CD14-positive monocyte (primary cell): ENCODE measurements at regions not wholly inside any gene's neighbourhood (a gene's known extent, or its start where the extent isn't known, plus 50 kb on each side); places are given as distances from the start of the nearest gene placed in this dataset.

ENCODE experiments used
- DNase-seq, 3 donors: peaks; one replicate each; pipeline ENCODE4 v3.0.0-alpha.2; 2011 to 2022
- H2AFZ ChIP-seq: 2 replicates; pipeline ENCODE4 v1.6.0; 2012; ENCODE audit warnings: mild to moderate bottlenecking, low read depth, low read length, inconsistent platforms; ENCODE audit not compliant: insufficient read depth, poor library complexity, severe bottlenecking
- H3K27ac ChIP-seq, 2 donors: 1 replicate in 1 of 2; 2 replicates in 1 of 2; pipeline ENCODE4 v1.5.1; 2012 to 2013; ENCODE audit warnings: low read length in 2 of 2, control low read depth in 1 of 2, inconsistent platforms in 1 of 2, low read depth in 1 of 2, mild to moderate bottlenecking in 1 of 2
- H3K27me3 ChIP-seq, 2 donors: one replicate each; pipeline versions ENCODE4 v1.6.0 to v1.6.1; 2011 to 2013; ENCODE audit warnings: low read length in 2 of 2; ENCODE audit not compliant: control insufficient read depth in 2 of 2, insufficient read depth in 2 of 2
- H3K36me3 ChIP-seq, 2 donors: replicated peaks in 1 of 2; 1 replicate in 1 of 2; 2 replicates in 1 of 2; pipeline versions ENCODE4 v1.5.1 to v1.6.1; 2012 to 2013; ENCODE audit warnings: low read length in 2 of 2, control low read depth in 1 of 2, inconsistent platforms in 1 of 2, mild to moderate bottlenecking in 1 of 2; ENCODE audit not compliant: insufficient read depth in 2 of 2, control insufficient read depth in 1 of 2
- H3K4me1 ChIP-seq, 2 donors: 1 replicate in 1 of 2; 2 replicates in 1 of 2; pipeline versions ENCODE4 v1.5.1 to v1.6.1; 2012 to 2013; ENCODE audit warnings: low read length in 2 of 2, control low read depth in 1 of 2, inconsistent platforms in 1 of 2, mild to moderate bottlenecking in 1 of 2, moderate library complexity in 1 of 2; ENCODE audit not compliant: insufficient read depth in 2 of 2, control insufficient read depth in 1 of 2
- H3K4me2 ChIP-seq: replicated peaks from 2 replicates; pipeline ENCODE3; 2012; ENCODE audit warnings: low read length, moderate library complexity, mild to moderate bottlenecking; ENCODE audit not compliant: poor library complexity, severe bottlenecking; ENCODE audit errors: extremely low read depth
- H3K4me3 ChIP-seq, 3 experiments: fragments of 200-600 bp in 1 of 3; sonication (generic) in 1 of 3; replicated peaks in 1 of 3; 1 replicate in 2 of 3; 2 replicates in 1 of 3; pipeline ENCODE4 v1.5.1; 2011 to 2013; ENCODE audit warnings: low read length in 3 of 3, mild to moderate bottlenecking in 3 of 3, control low read depth in 2 of 3, low read depth in 2 of 3, inconsistent platforms in 1 of 3, moderate library complexity in 1 of 3
- H3K79me2 ChIP-seq: 2 replicates; pipeline ENCODE4 v1.6.0; 2012; ENCODE audit warnings: mild to moderate bottlenecking, control low read depth, inconsistent platforms, low read length, moderate library complexity; ENCODE audit not compliant: insufficient read depth
- H3K9ac ChIP-seq: 2 replicates; pipeline ENCODE4 v1.6.0; 2017; ENCODE audit warnings: low read length, mild to moderate bottlenecking; ENCODE audit not compliant: insufficient read depth, poor library complexity, severe bottlenecking
- H3K9me3 ChIP-seq, 2 donors: replicated peaks in 1 of 2; 1 replicate in 1 of 2; 2 replicates in 1 of 2; pipeline versions ENCODE4 v1.5.1 to v1.6.1; 2012 to 2013; ENCODE audit warnings: low read length in 2 of 2, control low read depth in 1 of 2; ENCODE audit not compliant: control insufficient read depth in 1 of 2, insufficient read depth in 1 of 2
- H4K20me1 ChIP-seq: 2 replicates; pipeline ENCODE4 v1.6.0; 2012; ENCODE audit warnings: mild to moderate bottlenecking, low read length, control low read depth, moderate library complexity; ENCODE audit not compliant: insufficient read depth
- H3K27ac Mint-ChIP-seq, 7 donors: one replicate each; pipeline ENCODE4 v1.8.0; 2020; ENCODE audit warnings: mild to moderate bottlenecking in 7 of 7, mixed read lengths in 7 of 7, moderate library complexity in 6 of 7, inconsistent platforms in 2 of 7
- H3K27me3 Mint-ChIP-seq, 3 donors: one replicate each; pipeline ENCODE4 v1.8.0; 2021 to 2022; ENCODE audit warnings: low read depth in 3 of 3, mild to moderate bottlenecking in 3 of 3, mixed read lengths in 3 of 3, moderate library complexity in 3 of 3, inconsistent platforms in 1 of 3
- H3K36me3 Mint-ChIP-seq, 2 donors: one replicate each; pipeline ENCODE4 v1.8.0; 2020; ENCODE audit warnings: mixed read lengths in 2 of 2, inconsistent platforms in 1 of 2, mild to moderate bottlenecking in 1 of 2
- H3K4me1 Mint-ChIP-seq: one replicate; pipeline ENCODE4 v1.8.0; 2020; ENCODE audit warnings: mild to moderate bottlenecking, mixed read lengths
- H3K4me3 Mint-ChIP-seq, 2 donors: one replicate each; pipeline ENCODE4 v1.8.0; 2020; ENCODE audit warnings: mild to moderate bottlenecking in 2 of 2, mixed read lengths in 2 of 2, moderate library complexity in 1 of 2
- H3K9me3 Mint-ChIP-seq, 7 donors: one replicate each; pipeline ENCODE4 v1.8.0; 2020 to 2022; ENCODE audit warnings: mixed read lengths in 7 of 7, mild to moderate bottlenecking in 6 of 7, moderate library complexity in 6 of 7, inconsistent platforms in 2 of 7
- CTCF ChIP-seq: fragments of 200-600 bp; IDR thresholded peaks from one replicate; pipeline ENCODE4 v1.8.0; 2022; ENCODE audit warnings: antibody characterized with exemption, mild to moderate bottlenecking
- WGBS: methylation state at CpG from one replicate; pipeline ENCODE4 v1.1.5; 2013; ENCODE audit warnings: missing lambda C conversion rate; ENCODE audit not compliant: insufficient coverage; 5-methylcytosine and 5-hydroxymethylcytosine counted together
- intact Hi-C, 2 donors: fragments of 100-400 bp; cut with micrococcal nuclease; formaldehyde crosslinking; loops; one replicate each; pipeline versions ENCODE4 v1.15.0 to v1.15.1; 2023

- H3K36me3 Mint-ChIP-seq: no peaks in the 10 kb centered on the region
- H3K9me3 Mint-ChIP-seq: peaks cover 0 to 3% (median 0%) of the 10 kb centered on the region in 7 donors
- Histone ChIP-seq H3K9me3 (no peaks in the 10 kb centered on the region), H3K36me3 (no peaks in the 10 kb centered on the region), H2AFZ (no peak overlapping the region), H3K27ac (no peak overlapping the region), H3K79me2 (no peaks in the 10 kb centered on the region), H3K27me3 (no peaks in the 10 kb centered on the region), H3K4me3 (no peak overlapping the region), H4K20me1 (no peaks in the 10 kb centered on the region), H3K9ac (no peak overlapping the region), H3K4me2 (no peak overlapping the region), H3K4me1 (peaks cover 21 to 23% of the 10 kb centered on the region in 2 donors)
- no peak overlapping the region for H3K27ac Mint-ChIP-seq
- TF ChIP-seq CTCF: no peak
- intact Hi-C loops: no loop called here
- no peak overlapping the region for H3K4me3 Mint-ChIP-seq
- WGBS: 74% methylated on average over 3 of the region's 8 CpGs
- peaks cover 38% of the 10 kb centered on the region for H3K4me1 Mint-ChIP-seq
- H3K27me3 Mint-ChIP-seq: peaks cover 0 to 5% (median 2%) of the 10 kb centered on the region in 3 donors
- no peak for DNase-seq
Measured at GRCh38 chr1:58982259-58982998, 198.6 kb upstream of the JUN start.

GRCh38 chr1:58983162-58983561 is 199.3 kb upstream of the JUN start:
- Histone ChIP-seq H3K36me3 (no peaks in the 10 kb centered on the region), H3K9ac (no peak overlapping the region), H3K27ac (no peak overlapping the region), H3K79me2 (no peaks in the 10 kb centered on the region), H3K27me3 (no peaks in the 10 kb centered on the region), H3K4me1 (peaks cover 16 to 17% of the 10 kb centered on the region in 2 donors), H3K4me2 (no peak overlapping the region), H3K4me3 (no peak overlapping the region), H3K9me3 (no peaks in the 10 kb centered on the region), H4K20me1 (no peaks in the 10 kb centered on the region), H2AFZ (no peak overlapping the region)
- Mint-ChIP-seq H3K4me1 (peaks cover 32% of the 10 kb centered on the region), H3K4me3 (no peak overlapping the region), H3K27me3 (peaks cover 0 to 5% (median 2%) of the 10 kb centered on the region in 3 donors), H3K9me3 (peaks cover 0 to 3% (median 0%) of the 10 kb centered on the region in 7 donors), H3K36me3 (no peaks in the 10 kb centered on the region), H3K27ac (no peak overlapping the region)
- intact Hi-C loops: no loop called here
- WGBS: no CpG with 5 or more reads among the region's 3 CpGs
- DNase-seq: no peak
- no peak for TF ChIP-seq CTCF
